Esophagus squamous epithelium (tissue), 4 donors: ENCODE measurements at regions not wholly inside any gene's neighbourhood (a gene's known extent, or its start where the extent isn't known, plus 50 kb on each side); places are given as distances from the start of the nearest gene placed in this dataset.

Source experiments
- POLR2A ChIP-seq, 4 donors: fragments of 450-650 bp; IDR thresholded peaks; one replicate each; pipeline ENCODE4 v1.6.1; 2017; ENCODE audit warnings: antibody characterized with exemption in 4 of 4, mild to moderate bottlenecking in 4 of 4, moderate library complexity in 3 of 4
- TF ChIP-seq, protein P1 (sequence below), 6 experiments: fragments of 450-650 bp in 4 of 6; fragments of 200-600 bp in 2 of 6; sonication (generic) in 2 of 6; IDR thresholded peaks; one replicate each; pipeline ENCODE4 v1.5.1; 2016 to 2019; ENCODE audit warnings: antibody characterized with exemption in 6 of 6, mild to moderate bottlenecking in 4 of 6, moderate library complexity in 4 of 6

DNA sequence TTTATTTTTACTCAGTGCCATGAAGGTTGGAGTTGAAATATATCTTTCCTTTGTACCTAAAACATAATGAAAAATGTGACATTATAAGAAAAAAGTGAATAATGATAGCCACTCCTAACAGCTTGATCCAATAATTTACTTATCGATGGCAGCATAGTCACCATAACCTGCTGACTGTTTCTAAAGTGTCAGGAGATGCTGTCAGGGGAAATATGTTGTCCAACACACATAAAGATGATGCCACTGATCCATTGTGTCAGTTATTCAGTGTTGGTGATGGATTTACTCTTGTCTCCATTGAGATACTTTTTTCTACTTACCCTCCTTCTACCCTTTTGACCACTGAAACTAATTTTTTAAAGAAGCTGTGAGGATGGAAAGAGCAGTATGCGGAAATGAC is 1006.9 kb upstream of the TMEFF2 start:
- TF ChIP-seq, protein P1, sequence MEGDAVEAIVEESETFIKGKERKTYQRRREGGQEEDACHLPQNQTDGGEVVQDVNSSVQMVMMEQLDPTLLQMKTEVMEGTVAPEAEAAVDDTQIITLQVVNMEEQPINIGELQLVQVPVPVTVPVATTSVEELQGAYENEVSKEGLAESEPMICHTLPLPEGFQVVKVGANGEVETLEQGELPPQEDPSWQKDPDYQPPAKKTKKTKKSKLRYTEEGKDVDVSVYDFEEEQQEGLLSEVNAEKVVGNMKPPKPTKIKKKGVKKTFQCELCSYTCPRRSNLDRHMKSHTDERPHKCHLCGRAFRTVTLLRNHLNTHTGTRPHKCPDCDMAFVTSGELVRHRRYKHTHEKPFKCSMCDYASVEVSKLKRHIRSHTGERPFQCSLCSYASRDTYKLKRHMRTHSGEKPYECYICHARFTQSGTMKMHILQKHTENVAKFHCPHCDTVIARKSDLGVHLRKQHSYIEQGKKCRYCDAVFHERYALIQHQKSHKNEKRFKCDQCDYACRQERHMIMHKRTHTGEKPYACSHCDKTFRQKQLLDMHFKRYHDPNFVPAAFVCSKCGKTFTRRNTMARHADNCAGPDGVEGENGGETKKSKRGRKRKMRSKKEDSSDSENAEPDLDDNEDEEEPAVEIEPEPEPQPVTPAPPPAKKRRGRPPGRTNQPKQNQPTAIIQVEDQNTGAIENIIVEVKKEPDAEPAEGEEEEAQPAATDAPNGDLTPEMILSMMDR (IDR thresholded peaks at IDR 0.05) = no peak
- TF ChIP-seq POLR2A (IDR thresholded peaks at IDR 0.05) = no peak
